NCI-H446 (cell line): ENCODE measurements at regions not wholly inside any gene's neighbourhood (a gene's known extent, or its start where the extent isn't known, plus 50 kb on each side); places are given as distances from the start of the nearest gene placed in this dataset.
"Not testable (repeated sequence)": the region's sequence is repeated elsewhere in the genome, so short reads cannot be mapped to it uniquely, and the experiment has no call there.

ENCODE experiments used
- DNase-seq, 2 experiments: peaks; one replicate each; lab custom pipeline; 2025; lab: John Stamatoyannopoulos, UW

GRCh38 chr1:182259968-182260367, 131.6 kb downstream of the GLUL start:
- no peak for DNase-seq

GRCh38 chr1:182259229-182259872, 132.2 kb downstream of the GLUL start:
- DNase-seq: no peak

DNA sequence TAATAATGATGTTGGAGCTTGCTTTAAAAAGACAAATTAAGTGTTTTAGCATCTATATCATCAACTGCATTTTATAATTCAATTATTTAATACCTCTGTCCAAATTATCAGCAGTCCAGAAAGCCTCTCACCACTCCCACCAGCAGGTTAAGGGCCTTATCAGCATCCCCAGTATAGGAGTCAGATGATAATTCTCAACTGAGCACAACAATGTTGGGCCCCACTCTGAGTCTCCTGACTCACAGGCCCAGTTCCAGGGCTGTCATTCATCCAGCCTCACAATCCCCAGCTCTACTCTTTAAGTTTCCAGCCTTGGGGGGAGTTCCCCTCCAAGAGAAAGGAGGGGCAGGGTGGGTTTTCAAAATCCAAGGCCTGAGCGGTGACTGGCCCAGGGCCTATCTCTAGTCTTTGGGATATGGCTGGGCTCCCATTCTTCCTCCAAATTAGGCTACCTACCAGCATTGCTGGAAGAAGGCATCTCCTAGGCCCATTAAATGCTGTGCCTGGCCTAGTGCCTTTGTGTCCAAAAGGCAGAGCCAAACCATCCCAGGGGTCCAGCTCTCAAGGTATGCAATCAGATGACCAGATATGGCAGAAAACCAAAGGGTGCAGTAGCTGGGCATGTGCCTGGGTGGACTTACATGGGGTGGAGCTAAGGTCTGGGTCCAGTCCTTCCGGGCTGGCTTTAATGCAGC, 134.1 kb downstream of the GLUL start:
- no peak for DNase-seq

DNA sequence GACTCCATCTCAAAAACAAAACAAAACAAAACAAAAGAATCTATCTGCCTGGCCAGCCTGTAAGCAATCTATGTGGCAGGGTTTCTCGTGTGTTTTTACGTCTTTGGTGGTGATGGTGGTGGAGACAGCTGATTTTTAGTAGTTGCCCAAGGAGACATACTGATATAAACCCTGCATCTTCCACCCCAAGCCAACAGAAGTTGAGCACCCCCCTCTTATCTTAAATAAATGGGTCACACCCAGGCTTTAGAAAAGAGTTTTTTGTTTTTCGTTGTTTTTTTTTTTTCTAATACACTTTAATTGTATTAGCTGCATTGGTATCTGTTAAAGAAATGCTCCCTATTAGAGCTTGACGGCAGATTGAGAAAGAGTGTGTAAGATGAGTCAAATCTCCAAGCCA, 134.7 kb downstream of the GLUL start:
- no peak for DNase-seq

- DNase-seq: no peak
Measured at GRCh38 chr1:182255494-182255893, 136.1 kb downstream of the GLUL start.

GRCh38 chr1:182253319-182253860, 138.2 kb downstream of the GLUL start:
- no peak for DNase-seq

DNA sequence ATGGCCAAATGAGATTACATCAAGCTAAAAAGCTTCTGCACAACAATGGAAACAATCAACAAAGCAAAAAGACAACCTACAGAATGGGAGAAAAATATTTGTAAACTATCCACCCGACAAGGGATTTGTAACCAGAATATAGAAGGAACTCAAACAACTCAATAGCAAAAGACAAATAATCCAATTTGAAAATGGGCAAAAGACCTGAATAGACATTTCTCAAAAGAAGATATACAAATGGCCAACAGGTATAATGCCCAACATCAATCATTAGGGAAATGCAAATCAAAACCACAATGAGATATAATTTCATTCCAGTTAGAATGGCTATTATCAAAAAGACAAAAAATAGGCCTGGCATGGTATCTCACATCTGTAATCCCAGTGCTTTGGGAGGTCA, 140.0 kb downstream of the GLUL start:
- no peak for DNase-seq

DNA sequence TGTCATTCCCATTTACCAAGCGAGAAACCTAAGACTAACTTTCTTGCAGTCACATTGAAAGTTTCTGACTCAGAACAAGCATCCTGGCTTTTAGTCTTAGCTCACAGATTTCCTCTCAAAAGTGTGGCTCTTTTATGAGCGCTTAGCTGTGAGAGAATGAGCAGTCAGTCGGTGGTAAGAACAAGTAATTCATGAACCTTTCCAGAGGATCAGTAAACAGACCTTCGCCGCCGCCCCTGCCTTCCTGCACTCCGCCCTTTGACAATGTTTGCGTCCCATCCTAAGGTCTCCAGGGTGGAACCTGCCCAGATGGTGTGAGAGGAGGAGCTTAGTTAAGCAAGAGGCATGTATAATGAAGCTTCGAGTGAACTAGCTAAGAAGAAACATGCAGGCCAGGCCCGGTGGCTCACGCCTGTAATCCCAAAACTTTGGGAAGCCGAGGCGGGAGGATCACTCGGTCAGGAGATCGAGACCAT, 142.4 kb downstream of the GLUL start:
- DNase-seq: no peak

- no peak for DNase-seq
Measured at GRCh38 chr1:182248721-182249120, 142.9 kb downstream of the GLUL start.

DNA sequence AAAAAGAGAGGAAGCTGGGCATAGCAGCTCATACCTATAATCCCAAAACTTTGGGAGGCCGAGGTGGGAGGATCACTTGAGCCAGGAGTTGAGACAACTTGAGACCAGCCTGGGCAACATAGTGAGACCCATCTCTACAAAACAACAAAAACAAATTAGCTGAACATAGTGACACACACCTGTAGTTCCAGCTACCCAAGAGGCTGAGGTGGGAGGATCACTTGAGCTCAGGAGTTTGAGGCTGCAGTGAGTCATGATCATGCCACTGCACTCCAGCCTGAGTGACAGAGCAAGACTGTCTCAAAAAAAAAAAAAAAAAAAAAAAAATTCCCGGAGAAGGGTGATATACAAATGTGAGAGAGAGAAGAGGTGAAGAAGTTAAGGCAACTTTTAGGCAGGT, 143.8 kb downstream of the GLUL start:
- not testable (repeated sequence) for DNase-seq

GRCh38 chr1:182246783-182247182, 144.8 kb downstream of the GLUL start:
- DNase-seq: no peak

GRCh38 chr1:182245040-182245439, 146.6 kb downstream of the GLUL start:
- DNase-seq: no peak

GRCh38 chr1:182244451-182244850, 147.1 kb downstream of the GLUL start:
- no peak for DNase-seq

DNA sequence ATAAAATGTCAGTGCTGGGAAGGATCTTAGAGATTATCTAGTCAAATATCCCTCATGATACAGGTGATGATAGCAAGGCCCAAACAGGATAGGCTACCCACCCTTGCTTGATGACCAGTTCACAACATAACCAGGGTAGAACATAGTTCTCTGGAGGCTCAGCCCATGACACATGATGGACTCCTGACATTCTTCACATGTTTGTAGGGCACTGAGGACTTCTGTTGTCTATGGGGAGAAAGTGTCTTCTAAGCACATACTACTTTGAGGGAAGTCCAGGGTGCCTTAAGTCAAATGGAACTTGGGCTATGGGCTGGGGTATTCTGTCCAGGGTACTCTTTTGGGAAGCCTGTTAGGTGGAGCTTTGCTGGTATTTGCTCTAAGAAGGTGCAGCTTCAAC, 148.9 kb downstream of the GLUL start:
- DNase-seq: no peak

DNA sequence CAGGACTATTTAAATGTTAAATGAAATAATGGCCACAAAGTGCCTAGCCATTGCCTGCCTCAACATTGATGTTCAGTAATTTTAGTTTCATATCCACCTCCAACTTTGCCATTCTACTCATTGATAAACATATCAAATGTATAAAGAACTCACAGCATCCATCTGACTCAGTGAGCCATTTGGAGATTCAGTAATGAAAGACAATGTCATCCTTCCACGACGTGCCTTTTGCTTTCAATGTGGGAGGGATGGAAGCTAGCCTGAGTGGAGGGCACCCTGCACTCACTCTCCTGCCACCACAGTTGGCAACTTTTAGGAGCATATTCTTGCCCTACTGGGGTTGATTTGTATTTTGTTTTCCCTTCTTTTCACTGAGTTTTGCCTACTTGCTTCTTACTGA, 151.5 kb downstream of the GLUL start:
- DNase-seq: no peak

- no peak for DNase-seq
Measured at GRCh38 chr1:182238421-182238820, 153.2 kb downstream of the GLUL start.

DNA sequence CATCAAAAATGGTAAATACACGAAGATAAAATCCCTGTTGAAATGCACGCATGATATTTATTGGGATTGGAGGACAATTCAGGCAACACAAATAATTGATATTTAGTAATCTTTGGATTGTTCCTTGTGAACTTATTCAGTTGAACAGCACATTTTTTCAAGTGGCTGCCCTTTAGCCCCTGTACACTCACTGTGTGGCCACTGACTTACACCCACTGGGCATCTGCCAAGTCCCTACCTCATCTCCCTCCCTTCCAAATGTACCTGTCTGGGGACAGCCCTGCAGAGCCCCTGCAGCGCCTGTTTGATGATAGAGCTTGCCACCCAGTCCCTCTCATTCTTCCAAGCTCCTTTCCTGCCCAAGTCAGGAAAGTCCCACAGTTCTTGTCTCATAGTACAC, 154.3 kb downstream of the GLUL start:
- no peak for DNase-seq

DNA sequence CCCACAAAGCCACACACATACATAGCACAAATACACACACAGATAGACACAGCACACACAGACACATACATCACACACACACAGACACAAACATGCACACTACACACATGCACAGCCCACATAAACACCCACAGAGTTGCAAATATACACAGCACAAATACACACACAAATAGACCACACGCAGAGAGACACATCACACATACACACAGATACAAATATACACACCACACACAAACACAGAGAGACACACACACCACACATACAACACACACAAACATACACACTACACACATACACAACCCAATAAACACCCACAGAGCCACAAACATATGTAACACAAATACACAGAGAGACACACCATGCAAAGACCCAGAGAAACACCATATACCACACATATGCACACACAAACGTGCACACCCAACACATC, 154.9 kb downstream of the GLUL start:
- no peak for DNase-seq

- DNase-seq: no peak
Measured at GRCh38 chr1:182235952-182236650, 155.5 kb downstream of the GLUL start.

DNA sequence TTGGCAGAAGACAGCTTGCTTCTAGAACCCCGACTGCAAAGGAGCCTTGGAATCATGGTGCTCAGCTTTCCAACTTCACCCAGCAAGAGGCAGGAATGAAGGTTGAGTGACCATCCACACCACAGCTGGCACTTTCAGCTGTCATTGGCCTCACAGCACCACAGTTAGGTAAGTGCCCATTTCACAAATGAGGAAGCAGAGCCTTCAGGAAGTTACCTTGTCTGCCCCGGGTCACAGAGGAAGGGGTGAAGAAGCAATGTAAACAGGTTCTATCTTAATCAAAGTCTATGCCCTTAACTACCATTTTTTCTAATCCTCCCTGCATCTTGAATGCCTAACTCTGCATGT, 156.0 kb downstream of the GLUL start:
- no peak for DNase-seq

- DNase-seq: peak in 1 of 2 experiments; percentile 22
Measured at GRCh38 chr1:182229921-182230491, 161.6 kb downstream of the GLUL start.

DNA sequence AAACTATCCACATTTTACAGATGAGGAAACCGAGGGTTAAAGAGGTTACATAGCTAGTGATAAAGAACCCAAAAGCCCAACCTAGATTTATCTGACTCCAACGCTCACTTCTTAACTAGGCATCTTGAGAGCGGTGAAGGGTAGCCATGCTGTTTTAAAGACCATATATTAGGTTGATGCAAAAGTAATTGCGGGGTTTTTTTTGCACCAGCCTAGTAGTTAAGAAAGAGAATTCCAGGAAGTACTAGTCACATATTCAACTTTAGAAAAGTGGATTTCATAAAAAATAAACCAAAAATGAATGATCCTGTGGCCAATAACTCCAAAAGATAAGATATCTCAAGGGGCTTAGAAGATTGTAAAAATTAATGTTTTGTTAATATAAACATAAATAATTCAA, 162.1 kb downstream of the GLUL start:
- DNase-seq: no peak
